ENCODE measurements at regions not wholly inside any gene's neighbourhood (a gene's known extent, or its start where the extent isn't known, plus 50 kb on each side); places are given as distances from the start of the nearest gene placed in this dataset.
A peak's percentile ranks its signal among the peaks of the same experiment; 100 is the strongest.

GRCh38 chr3:178233371-178234071, 302.7 kb upstream of the KCNMB2 start:
- H3K4me3 Mint-ChIP-seq, result no peak overlapping the region
- H3K27ac Mint-ChIP-seq, result peak overlapping the region in 1 of 3 experiments; percentile 44
- peaks cover 29% of the 10 kb centered on the region for H3K4me1 Mint-ChIP-seq
- no peaks in the 10 kb centered on the region for H3K27me3 Mint-ChIP-seq (ENCODE audit: low read depth)
- peaks cover 26% of the 10 kb centered on the region for H3K9me3 Mint-ChIP-seq
- H3K36me3 Mint-ChIP-seq (ENCODE audit: low read depth), result peaks cover 10% of the 10 kb centered on the region
- no peak for TF ChIP-seq CTCF (IDR thresholded peaks at IDR 0.05; ENCODE audit: unreplicated experiment in 3 of 3)

- no peaks in the 10 kb centered on the region for H3K27me3 Mint-ChIP-seq (ENCODE audit: low read depth)
- no peak for TF ChIP-seq CTCF (IDR thresholded peaks at IDR 0.05; ENCODE audit: unreplicated experiment in 3 of 3)
- H3K9me3 Mint-ChIP-seq, result peaks cover 15% of the 10 kb centered on the region
- H3K4me1 Mint-ChIP-seq, result peaks cover 29% of the 10 kb centered on the region
- H3K4me3 Mint-ChIP-seq, result no peak overlapping the region
- H3K27ac Mint-ChIP-seq, result no peak overlapping the region
- H3K36me3 Mint-ChIP-seq (ENCODE audit: low read depth), result no peaks in the 10 kb centered on the region
Measured at GRCh38 chr3:178236555-178237277, 299.5 kb upstream of the KCNMB2 start.

- peaks cover 15% of the 10 kb centered on the region for H3K9me3 Mint-ChIP-seq
- H3K4me3 Mint-ChIP-seq, result no peak overlapping the region
- no peak for TF ChIP-seq CTCF (IDR thresholded peaks at IDR 0.05; ENCODE audit: unreplicated experiment in 3 of 3)
- H3K4me1 Mint-ChIP-seq, result peaks cover 23% of the 10 kb centered on the region
- no peak overlapping the region for H3K27ac Mint-ChIP-seq
- no peaks in the 10 kb centered on the region for H3K27me3 Mint-ChIP-seq (ENCODE audit: low read depth)
- no peaks in the 10 kb centered on the region for H3K36me3 Mint-ChIP-seq (ENCODE audit: low read depth)
Measured at GRCh38 chr3:178238179-178238578, 298.1 kb upstream of the KCNMB2 start.

- Mint-ChIP-seq H3K4me1 (peaks cover 20% of the 10 kb centered on the region), H3K9me3 (peaks cover 27% of the 10 kb centered on the region), H3K27ac (peak overlapping the region in 2 of 3 experiments; percentile 1 to 12), H3K4me3 (no peak overlapping the region), H3K27me3 (ENCODE audit: low read depth) (no peaks in the 10 kb centered on the region), H3K36me3 (ENCODE audit: low read depth) (peaks cover 5% of the 10 kb centered on the region)
- no peak for TF ChIP-seq CTCF (IDR thresholded peaks at IDR 0.05; ENCODE audit: unreplicated experiment in 3 of 3)
Measured at GRCh38 chr3:178244733-178245709, 291.2 kb upstream of the KCNMB2 start.

- Mint-ChIP-seq H3K27me3 (ENCODE audit: low read depth) (no peaks in the 10 kb centered on the region), H3K27ac (peak overlapping the region in 1 of 3 experiments; percentile 11), H3K36me3 (ENCODE audit: low read depth) (peaks cover 9% of the 10 kb centered on the region), H3K9me3 (peaks cover 22% of the 10 kb centered on the region), H3K4me1 (peaks cover 20% of the 10 kb centered on the region), H3K4me3 (peak overlapping the region in 1 of 3 experiments; percentile 4)
- TF ChIP-seq CTCF (IDR thresholded peaks at IDR 0.05; ENCODE audit: unreplicated experiment in 3 of 3), result no peak
Measured at GRCh38 chr3:178246004-178246403, 290.2 kb upstream of the KCNMB2 start.

Measured in nephron (organoid).